Globus pallidus (tissue), 1 donor: ENCODE measurements at regions not wholly inside any gene's neighbourhood (a gene's known extent, or its start where the extent isn't known, plus 50 kb on each side); places are given as distances from the start of the nearest gene placed in this dataset.
A peak's percentile ranks its signal among the peaks of the same experiment; 100 is the strongest.

Experiments
- DNase-seq: peaks from one replicate; pipeline ENCODE4 v3.0.0-alpha.2; 2015; ENCODE audit warnings: low spot score

- DNase-seq: no peak
These were observed 208.2 kb upstream of the INHBA start for GRCh38 chr7:41910940-41911600.

- no peak for DNase-seq
These were observed 204.6 kb upstream of the INHBA start for GRCh38 chr7:41907444-41907843.

DNA sequence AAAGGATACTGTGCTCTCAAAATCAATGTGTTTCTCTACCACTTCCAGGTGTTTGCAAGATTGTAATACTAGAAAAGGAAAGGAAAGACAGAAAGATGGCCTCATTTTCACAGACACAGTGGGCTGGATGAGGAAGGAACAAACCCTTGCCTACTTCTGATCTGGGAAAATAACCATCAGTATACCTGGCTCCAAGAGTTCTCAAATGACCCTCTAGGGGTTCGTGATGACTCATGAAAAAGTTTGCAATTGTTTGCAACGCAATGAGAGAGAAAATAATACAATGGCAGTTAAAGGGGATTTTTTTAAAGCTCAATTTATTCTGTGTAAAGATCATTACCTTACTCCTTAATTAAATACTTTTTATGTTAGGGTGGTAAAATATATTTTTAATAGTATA is 197.6 kb upstream of the INHBA start:
- DNase-seq: no peak

GRCh38 chr7:41899823-41900433 is 197.0 kb upstream of the INHBA start:
- no peak for DNase-seq

DNA sequence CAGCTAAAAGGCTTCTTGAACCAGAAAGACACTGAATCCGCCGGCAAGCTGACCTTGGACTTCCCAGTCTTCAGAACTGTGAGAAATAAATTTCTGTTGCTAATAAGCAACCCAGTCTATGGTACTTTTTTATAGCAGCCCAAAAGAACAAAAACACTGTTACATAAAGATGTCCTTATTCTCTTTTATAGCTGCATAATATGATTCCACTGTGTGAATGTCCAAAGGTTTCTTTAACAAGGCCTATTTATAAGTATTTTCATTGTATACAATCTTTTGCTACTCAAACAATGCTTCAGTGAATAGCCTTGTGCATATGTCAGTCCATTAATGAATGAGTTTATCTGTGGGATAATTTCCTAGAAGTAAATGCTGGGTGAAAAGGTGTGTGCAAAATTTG is 190.8 kb upstream of the INHBA start:
- no peak for DNase-seq

DNA sequence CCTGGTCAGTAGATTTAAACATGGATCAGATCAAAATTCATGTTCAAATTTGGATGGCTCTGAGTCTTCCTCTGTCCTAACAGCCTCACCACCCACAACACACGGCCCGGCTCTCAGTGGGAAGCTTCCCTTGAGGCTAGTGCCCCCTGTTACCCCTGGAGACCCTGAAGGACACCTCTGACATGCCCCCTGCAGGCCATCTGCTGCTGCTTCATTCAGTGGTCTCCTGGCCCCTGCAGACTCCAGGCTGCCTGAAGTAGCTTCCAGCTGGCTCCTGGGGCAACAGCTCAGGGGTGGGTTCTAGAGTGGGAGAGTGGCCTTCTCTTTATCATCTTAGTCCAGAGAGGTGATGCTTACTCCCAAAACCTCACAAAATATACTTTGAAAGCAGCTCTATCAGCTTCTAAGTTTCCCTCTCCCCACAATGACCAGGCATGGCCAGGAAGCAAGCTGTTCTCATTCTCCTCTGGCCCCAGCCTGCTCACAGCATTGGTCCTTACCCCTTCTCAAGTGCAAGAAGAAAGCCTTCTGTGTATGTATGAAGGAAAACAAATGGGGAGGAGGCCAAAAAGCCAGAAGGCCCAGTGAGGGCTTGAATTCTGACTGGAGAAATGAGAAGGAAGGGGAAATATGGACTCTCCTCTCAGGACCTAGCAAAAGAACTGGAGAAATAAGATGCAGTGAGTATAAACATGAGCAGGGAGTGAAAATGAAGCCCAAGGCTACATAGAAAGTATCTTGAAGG is 189.6 kb upstream of the INHBA start:
- DNase-seq: no peak

GRCh38 chr7:41891950-41892349 is 189.1 kb upstream of the INHBA start:
- DNase-seq: no peak

DNA sequence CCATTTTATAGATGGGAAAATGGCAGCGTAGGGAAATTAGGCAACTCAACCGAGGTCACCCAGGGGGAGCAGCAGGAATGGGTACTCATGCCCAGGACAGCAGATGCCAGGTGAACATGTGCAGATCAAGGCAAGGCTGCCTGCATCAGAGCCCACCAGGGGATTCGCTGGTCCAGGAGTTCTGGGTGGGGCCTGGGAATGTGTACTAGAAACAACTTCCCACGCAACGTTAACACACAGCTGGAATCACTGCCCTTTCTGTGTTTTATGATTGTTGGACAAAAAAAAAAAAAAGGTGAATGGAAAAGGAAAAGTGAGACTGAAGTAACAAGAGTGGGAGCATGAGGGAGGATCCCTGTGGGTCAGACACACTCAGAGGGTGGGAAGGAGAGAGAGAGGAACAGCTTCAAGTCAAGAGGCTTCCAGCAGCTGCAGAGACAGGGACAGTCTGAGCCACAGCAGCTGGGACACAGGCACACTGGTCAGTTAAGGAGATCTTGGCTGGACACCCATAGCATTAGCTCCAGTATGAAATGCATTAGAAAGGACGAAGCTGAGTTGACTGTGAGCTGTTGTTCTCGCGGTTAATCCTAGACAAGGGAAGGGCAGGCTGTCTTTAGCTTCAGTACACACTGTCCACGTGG is 187.9 kb upstream of the INHBA start:
- no peak for DNase-seq

DNA sequence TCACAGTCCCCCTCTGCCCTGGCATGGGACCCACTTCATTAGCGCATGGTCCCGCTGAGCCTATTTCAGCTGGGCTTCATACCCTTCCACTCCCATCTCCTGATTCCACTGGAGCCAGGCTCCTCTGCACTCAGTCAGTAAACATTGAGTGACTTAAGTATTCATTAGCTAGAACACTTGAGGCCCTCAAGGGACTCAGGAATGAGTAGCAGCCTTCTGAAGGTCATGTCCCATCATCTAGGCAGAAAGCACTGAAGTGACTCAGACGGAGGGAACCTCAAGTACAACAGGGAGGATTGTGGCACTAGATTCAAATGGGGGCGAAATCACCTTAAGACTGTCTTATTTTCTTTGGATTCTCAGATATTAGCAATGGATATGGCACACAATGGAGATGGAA is 186.6 kb upstream of the INHBA start:
- DNase-seq: no peak

GRCh38 chr7:41889040-41889439 is 186.2 kb upstream of the INHBA start:
- no peak for DNase-seq

DNA sequence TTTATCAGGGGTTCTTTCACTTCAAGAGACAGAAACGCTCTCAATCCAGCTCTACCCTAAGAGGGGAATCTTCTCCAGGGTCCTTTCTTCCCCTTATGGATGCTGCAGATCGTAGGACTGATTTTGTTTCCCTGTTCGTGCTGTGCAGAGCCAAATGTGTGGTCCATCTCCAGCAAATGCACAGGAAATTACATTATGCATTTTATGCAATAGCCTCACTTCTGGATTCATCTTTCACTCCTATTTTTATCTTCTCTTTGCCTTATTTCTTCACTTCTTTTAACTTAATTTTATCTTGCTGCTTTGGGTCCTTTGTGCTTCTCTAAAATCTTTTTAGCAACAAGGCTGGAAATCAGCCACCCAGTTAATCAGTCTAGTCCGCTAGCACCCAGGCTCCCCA is 184.5 kb upstream of the INHBA start:
- no peak for DNase-seq

- DNase-seq: no peak
These were observed 184.0 kb upstream of the INHBA start for GRCh38 chr7:41886901-41887311.

GRCh38 chr7:41886262-41886900 is 183.5 kb upstream of the INHBA start:
- DNase-seq: no peak

DNA sequence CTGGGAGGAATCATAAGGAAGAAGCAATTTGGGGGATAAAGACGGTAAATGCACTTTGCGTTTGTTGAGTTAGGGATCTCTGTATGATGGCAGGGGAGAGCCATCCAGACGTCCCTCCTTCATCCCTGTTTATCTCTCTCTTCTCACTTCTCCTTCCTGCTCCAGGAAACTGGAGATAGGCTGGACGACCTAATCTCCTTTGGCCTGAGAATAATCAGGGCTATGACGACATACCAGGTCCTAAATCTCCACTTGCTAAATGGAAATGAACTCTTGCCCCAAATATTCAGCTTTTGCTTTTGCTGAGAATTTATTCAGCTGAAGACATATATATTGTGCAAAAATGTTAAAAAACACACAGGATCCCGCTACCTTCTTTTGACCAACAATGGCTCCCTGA is 182.9 kb upstream of the INHBA start:
- DNase-seq: no peak

DNA sequence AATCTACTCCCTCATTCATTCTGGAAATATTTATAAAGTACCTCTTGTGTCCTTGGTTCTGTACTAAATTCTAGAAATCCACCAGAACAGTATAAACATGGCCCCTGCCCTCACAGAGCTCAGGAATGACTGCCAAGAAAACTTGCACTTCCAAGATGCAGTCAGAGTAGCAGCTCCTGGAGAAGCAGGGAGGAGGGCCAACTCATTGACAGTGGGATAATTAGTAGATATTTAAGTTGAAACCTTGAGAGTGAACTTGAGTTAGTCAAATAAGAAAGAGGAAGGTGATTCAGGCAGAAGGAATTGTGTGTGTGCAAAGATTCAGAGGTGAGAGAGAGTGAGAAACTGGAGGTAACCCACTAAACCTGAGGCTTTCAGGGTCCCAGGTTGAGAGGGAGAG is 182.2 kb upstream of the INHBA start:
- no peak for DNase-seq

DNA sequence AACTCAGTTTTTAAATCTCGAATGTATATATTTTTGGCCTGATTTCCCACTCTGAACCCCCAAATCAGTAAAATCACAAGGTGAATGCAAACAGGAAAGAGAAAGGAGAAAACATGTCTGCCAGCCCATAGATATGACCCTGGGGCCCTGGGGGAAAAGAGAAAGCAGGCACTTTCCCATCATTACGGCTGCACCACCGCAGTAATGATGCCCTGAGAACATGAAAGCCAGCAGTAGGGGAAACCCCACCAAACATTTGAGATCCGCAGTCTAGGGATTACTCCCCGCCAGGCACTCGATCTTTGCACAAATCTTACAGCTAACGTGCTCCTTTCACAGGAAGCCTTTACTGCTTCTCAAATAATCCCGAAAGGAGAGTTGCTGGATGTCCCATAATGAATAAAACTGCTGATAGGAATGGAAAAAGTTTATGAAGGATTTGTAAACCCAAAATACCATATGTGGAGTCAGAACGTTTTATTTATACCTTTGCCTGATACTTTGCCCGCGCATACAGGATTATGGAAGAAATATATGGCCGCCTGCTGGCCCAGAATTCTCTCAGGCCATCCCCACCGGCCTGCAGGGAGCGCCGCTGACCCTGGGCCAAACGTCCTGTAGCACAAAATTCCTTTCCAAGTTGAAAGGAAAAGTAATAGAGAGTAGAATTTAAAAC is 180.0 kb upstream of the INHBA start:
- no peak for DNase-seq

- no peak for DNase-seq
These were observed 179.4 kb upstream of the INHBA start for GRCh38 chr7:41882256-41882655.

GRCh38 chr7:41881331-41882130 is 178.6 kb upstream of the INHBA start:
- DNase-seq: peak; percentile 72

- DNase-seq: peak; percentile 28
These were observed 177.2 kb upstream of the INHBA start for GRCh38 chr7:41880107-41880506.

DNA sequence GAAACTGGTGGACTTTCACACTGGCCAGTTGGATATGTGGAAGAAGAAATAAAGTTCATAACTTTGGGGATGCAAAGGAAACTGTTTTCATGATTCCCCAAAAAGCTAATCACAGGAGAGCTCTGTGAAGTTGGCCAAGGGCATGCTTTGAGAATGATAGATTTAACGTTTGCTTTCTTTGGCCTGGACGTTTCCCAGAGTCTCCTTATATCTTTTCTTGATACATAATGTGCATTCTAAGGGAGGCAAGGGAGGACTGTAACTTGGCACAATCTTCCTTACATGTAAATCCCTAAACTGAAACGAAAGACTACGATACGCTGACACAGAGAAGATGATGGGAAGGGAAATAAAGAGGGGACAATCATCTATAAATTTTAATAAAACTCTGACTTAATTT is 176.5 kb upstream of the INHBA start:
- no peak for DNase-seq
